ENCODE measurements at regions not wholly inside any gene's neighbourhood (a gene's known extent, or its start where the extent isn't known, plus 50 kb on each side); places are given as distances from the start of the nearest gene placed in this dataset.

DNA sequence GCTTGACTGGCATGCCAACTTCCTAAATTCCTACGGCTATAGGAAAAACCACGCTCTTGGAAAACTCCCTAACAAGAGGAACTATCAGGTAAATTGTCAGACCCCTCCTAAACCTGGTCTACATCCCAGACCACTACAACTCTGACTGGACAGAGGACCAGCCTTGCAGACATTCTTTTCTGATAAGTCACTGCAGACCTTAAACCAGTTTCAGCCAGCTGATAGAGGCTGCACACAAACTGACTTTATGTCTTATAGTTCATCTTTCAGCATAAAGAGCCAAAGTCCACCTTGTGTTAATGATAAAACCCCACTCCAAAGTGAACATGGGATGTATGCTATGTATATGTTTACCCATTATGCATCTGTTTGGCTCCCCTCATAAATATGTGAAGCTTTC, 166.6 kb downstream of the KTN1 start:
- DNase-seq (ENCODE audit: low read depth) = no peak

DNA sequence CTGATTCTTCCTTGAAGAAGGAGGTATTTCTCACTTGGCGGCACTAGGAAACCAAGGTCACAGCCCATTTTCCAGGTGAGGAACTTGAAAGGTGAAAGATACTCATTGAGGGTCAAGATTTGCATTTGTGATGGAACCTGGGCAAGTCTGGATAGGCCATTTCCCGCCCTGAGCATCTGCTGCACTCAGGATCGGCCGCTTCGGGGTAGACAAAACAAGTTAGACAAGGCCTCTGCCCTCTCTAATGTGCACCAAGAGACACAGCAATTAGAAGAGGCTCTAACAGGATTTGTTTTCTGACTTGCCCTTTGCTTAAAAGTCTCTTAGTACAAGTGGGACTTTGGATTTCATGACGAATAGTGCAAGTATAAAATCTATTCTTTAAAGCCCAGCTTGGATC, 167.2 kb downstream of the KTN1 start:
- H3K4me3 ChIP-seq (ENCODE audit: low read depth, low read length) = no peak overlapping the region
- no peak for TF ChIP-seq CTCF (conservative IDR thresholded peaks at IDR 0.05; ENCODE audit: low read depth, low read length)
- no peak for DNase-seq (ENCODE audit: low read depth)

More for the DNA sequence above, 166.6 kb downstream of the KTN1 start:
- no peak for TF ChIP-seq CTCF (conservative IDR thresholded peaks at IDR 0.05; ENCODE audit: low read depth, low read length)
- H3K4me3 ChIP-seq (ENCODE audit: low read depth, low read length) = no peak overlapping the region

DNA sequence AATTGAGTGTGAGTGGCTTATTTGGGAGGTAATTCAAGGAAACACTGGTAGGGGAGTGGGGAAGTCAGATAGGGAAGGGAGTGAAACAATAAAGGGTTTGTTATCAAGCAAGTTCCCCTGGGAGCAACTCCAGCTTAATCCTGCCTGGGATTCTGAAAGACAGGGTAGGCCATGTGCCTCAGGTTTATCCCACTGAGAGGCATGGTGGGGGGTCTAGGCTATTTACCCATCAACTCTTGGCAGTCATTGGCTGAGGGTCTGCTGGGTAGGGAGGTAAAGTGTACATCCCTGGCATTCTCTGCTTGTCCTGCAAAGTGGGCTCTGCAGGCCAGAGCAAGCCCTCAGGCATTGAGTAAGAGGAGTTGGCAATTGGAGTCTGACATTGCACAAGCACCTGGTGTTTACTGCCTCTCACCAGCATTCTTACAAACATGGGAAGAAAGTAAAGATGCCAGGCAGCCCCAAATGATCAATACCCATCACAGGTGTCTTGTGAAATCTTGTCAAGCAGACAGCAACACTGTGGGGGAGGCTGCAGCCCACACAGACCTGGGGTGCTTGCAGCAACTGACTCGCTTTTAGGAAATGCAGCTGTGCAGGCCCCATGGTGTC, 169.3 kb downstream of the KTN1 start:
- no peak for TF ChIP-seq CTCF (conservative IDR thresholded peaks at IDR 0.05; ENCODE audit: low read depth, low read length)
- DNase-seq (ENCODE audit: low read depth) = no peak
- H3K4me3 ChIP-seq (ENCODE audit: low read depth, low read length) = no peak overlapping the region

DNA sequence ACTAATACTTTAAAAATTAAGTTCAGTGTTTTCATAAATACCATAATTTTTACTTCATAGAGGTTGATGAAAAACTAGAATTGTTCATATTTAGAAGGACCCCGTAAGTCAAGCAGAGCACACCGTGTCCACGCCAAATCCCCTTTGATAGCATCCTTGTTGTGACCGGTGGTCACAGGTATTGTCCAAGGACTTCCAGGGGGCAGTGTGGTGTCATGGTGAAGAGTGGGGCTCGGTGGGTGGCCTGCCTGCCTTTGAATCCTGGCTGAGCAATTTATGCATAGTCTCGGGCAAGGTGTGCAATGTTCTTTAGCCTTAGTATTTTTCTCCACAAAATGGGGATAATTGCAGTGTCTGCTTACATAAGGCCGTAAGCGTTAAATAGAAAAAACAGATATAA, 169.9 kb downstream of the KTN1 start:
- DNase-seq (ENCODE audit: low read depth) = no peak
- H3K4me3 ChIP-seq (ENCODE audit: low read depth, low read length) = no peak overlapping the region
- peak; percentile 49 for TF ChIP-seq CTCF (conservative IDR thresholded peaks at IDR 0.05; ENCODE audit: low read depth, low read length)

GRCh38 chr14:55752580-55753390, 172.8 kb downstream of the KTN1 start:
- H3K4me3 ChIP-seq (ENCODE audit: low read depth, low read length) = no peak overlapping the region
- DNase-seq (ENCODE audit: low read depth) = no peak
- no peak for TF ChIP-seq CTCF (conservative IDR thresholded peaks at IDR 0.05; ENCODE audit: low read depth, low read length)

GRCh38 chr14:55754471-55754870, 174.5 kb downstream of the KTN1 start:
- H3K4me3 ChIP-seq (ENCODE audit: low read depth, low read length) = no peak overlapping the region
- no peak for TF ChIP-seq CTCF (conservative IDR thresholded peaks at IDR 0.05; ENCODE audit: low read depth, low read length)
- DNase-seq (ENCODE audit: low read depth) = no peak

- H3K4me3 ChIP-seq (ENCODE audit: low read depth, low read length) = no peak overlapping the region
- TF ChIP-seq CTCF (conservative IDR thresholded peaks at IDR 0.05; ENCODE audit: low read depth, low read length) = no peak
- no peak for DNase-seq (ENCODE audit: low read depth)
Observed at GRCh38 chr14:55754871-55755270, 174.9 kb downstream of the KTN1 start.

All from epithelial cell of proximal tubule (primary cell).